ENCODE measurements at regions not wholly inside any gene's neighbourhood (a gene's known extent, or its start where the extent isn't known, plus 50 kb on each side); places are given as distances from the start of the nearest gene placed in this dataset.

- TF ChIP-seq MAX (IDR thresholded peaks at IDR 0.05) (peak; percentile 55), RAD21 (IDR thresholded peaks at IDR 0.05; ENCODE audit: low read depth) (no peak), REST (IDR thresholded peaks at IDR 0.05; ENCODE audit: low read depth) (no peak)
These were observed 256.5 kb upstream of the RREB1 start for GRCh38 chr6:6851059-6851948.

Measured in Ishikawa (cell line).